ENCODE measurements at regions not wholly inside any gene's neighbourhood (a gene's known extent, or its start where the extent isn't known, plus 50 kb on each side); places are given as distances from the start of the nearest gene placed in this dataset.

GRCh38 chr15:57832183-57832582 lies 125.7 kb downstream of the POLR2M start:
- Mint-ChIP-seq H3K27me3 (ENCODE audit: low read depth) (peaks cover 40% of the 10 kb centered on the region), H3K9me3 (peaks cover 7% of the 10 kb centered on the region in 2 donors), H3K27ac (no peak overlapping the region), H3K4me1 (ENCODE audit: low read depth) (peaks cover under 1% of the 10 kb centered on the region), H3K36me3 (ENCODE audit: insufficient read depth in 2 of 2) (peaks cover 1 to 3% of the 10 kb centered on the region in 2 donors), H3K4me3 (no peak overlapping the region)
- ATAC-seq (replicated peaks in 1 of 2) (no peak), DNase-seq (no peak)

GRCh38 chr15:57835119-57835518 lies 128.6 kb downstream of the POLR2M start:
- Mint-ChIP-seq H3K36me3 (ENCODE audit: insufficient read depth in 2 of 2) (peaks cover 1 to 3% of the 10 kb centered on the region in 2 donors), H3K4me3 (no peak overlapping the region), H3K9me3 (peaks cover 7% of the 10 kb centered on the region in 2 donors), H3K27ac (no peak overlapping the region), H3K27me3 (ENCODE audit: low read depth) (peaks cover 32% of the 10 kb centered on the region), H3K4me1 (ENCODE audit: low read depth) (no peaks in the 10 kb centered on the region)
- no peak for ATAC-seq (replicated peaks in 1 of 2)
- no peak for DNase-seq

GRCh38 chr15:57849317-57849716 lies 142.8 kb downstream of the POLR2M start:
- Mint-ChIP-seq H3K27me3 (ENCODE audit: low read depth) (peaks cover 12% of the 10 kb centered on the region), H3K27ac (peak overlapping the region; percentile 2), H3K9me3 (peaks cover 0 to 3% of the 10 kb centered on the region in 2 donors), H3K36me3 (ENCODE audit: insufficient read depth in 2 of 2) (no peaks in the 10 kb centered on the region), H3K4me3 (no peak overlapping the region), H3K4me1 (ENCODE audit: low read depth) (peaks cover 10% of the 10 kb centered on the region)
- ATAC-seq (replicated peaks in 1 of 2): peak; percentile 81 to 85
- DNase-seq: no peak

GRCh38 chr15:57854531-57854930 lies 148.0 kb downstream of the POLR2M start:
- Mint-ChIP-seq H3K36me3 (ENCODE audit: insufficient read depth in 2 of 2) (no peaks in the 10 kb centered on the region), H3K4me1 (ENCODE audit: low read depth) (peaks cover 4% of the 10 kb centered on the region), H3K27me3 (ENCODE audit: low read depth) (peaks cover 6% of the 10 kb centered on the region), H3K4me3 (no peak overlapping the region), H3K27ac (no peak overlapping the region), H3K9me3 (no peaks in the 10 kb centered on the region)
- DNase-seq (no peak), ATAC-seq (replicated peaks in 1 of 2) (no peak)

- H3K36me3 Mint-ChIP-seq (ENCODE audit: insufficient read depth in 2 of 2): no peaks in the 10 kb centered on the region
- no peak overlapping the region for H3K27ac Mint-ChIP-seq
- no peaks in the 10 kb centered on the region for H3K9me3 Mint-ChIP-seq
- H3K27me3 Mint-ChIP-seq (ENCODE audit: low read depth): peaks cover 25% of the 10 kb centered on the region
- H3K4me3 Mint-ChIP-seq: no peak overlapping the region
- ATAC-seq (replicated peaks in 1 of 2) (no peak), DNase-seq (no peak)
- H3K4me1 Mint-ChIP-seq (ENCODE audit: low read depth): no peaks in the 10 kb centered on the region
These were observed 151.4 kb downstream of the POLR2M start for GRCh38 chr15:57857871-57858270.

- Mint-ChIP-seq H3K4me1 (ENCODE audit: low read depth) (no peaks in the 10 kb centered on the region), H3K36me3 (ENCODE audit: insufficient read depth in 2 of 2) (no peaks in the 10 kb centered on the region), H3K27me3 (ENCODE audit: low read depth) (peaks cover 25% of the 10 kb centered on the region), H3K4me3 (no peak overlapping the region), H3K27ac (no peak overlapping the region), H3K9me3 (no peaks in the 10 kb centered on the region)
- ATAC-seq (replicated peaks in 1 of 2) (no peak), DNase-seq (no peak)
These were observed 152.7 kb downstream of the POLR2M start for GRCh38 chr15:57859130-57859685.

- ATAC-seq (replicated peaks in 1 of 2) (peak in 1 of 2 donors; percentile 33), DNase-seq (peak; percentile 12 to 45)
- no peak overlapping the region for H3K4me3 Mint-ChIP-seq
- H3K9me3 Mint-ChIP-seq: no peaks in the 10 kb centered on the region
- H3K4me1 Mint-ChIP-seq (ENCODE audit: low read depth): no peaks in the 10 kb centered on the region
- no peak overlapping the region for H3K27ac Mint-ChIP-seq
- no peaks in the 10 kb centered on the region for H3K36me3 Mint-ChIP-seq (ENCODE audit: insufficient read depth in 2 of 2)
- H3K27me3 Mint-ChIP-seq (ENCODE audit: low read depth): peaks cover 29% of the 10 kb centered on the region
These were observed 154.6 kb downstream of the POLR2M start for GRCh38 chr15:57861034-57861638.

GRCh38 chr15:57861815-57862586 lies 155.5 kb downstream of the POLR2M start:
- Mint-ChIP-seq H3K27ac (no peak overlapping the region), H3K27me3 (ENCODE audit: low read depth) (peaks cover 33% of the 10 kb centered on the region)

GRCh38 chr15:57862761-57863160 lies 156.2 kb downstream of the POLR2M start:
- Mint-ChIP-seq H3K4me1 (ENCODE audit: low read depth) (peaks cover under 1% of the 10 kb centered on the region), H3K27me3 (ENCODE audit: low read depth) (peaks cover 40% of the 10 kb centered on the region), H3K9me3 (no peaks in the 10 kb centered on the region), H3K4me3 (no peak overlapping the region), H3K36me3 (ENCODE audit: insufficient read depth in 2 of 2) (no peaks in the 10 kb centered on the region), H3K27ac (no peak overlapping the region)
- ATAC-seq (replicated peaks in 1 of 2) (no peak), DNase-seq (no peak)

More at GRCh38 chr15:57861815-57862586, 155.5 kb downstream of the POLR2M start:
- Mint-ChIP-seq H3K9me3 (no peaks in the 10 kb centered on the region), H3K4me3 (no peak overlapping the region), H3K4me1 (ENCODE audit: low read depth) (no peaks in the 10 kb centered on the region), H3K36me3 (ENCODE audit: insufficient read depth in 2 of 2) (no peaks in the 10 kb centered on the region)
- no peak for DNase-seq
- no peak for ATAC-seq (replicated peaks in 1 of 2)

GRCh38 chr15:57865294-57865693 lies 158.8 kb downstream of the POLR2M start:
- H3K27me3 Mint-ChIP-seq (ENCODE audit: low read depth): peaks cover 51% of the 10 kb centered on the region
- no peaks in the 10 kb centered on the region for H3K9me3 Mint-ChIP-seq
- DNase-seq: no peak
- H3K4me3 Mint-ChIP-seq: no peak overlapping the region
- peaks cover 9% of the 10 kb centered on the region for H3K4me1 Mint-ChIP-seq (ENCODE audit: low read depth)
- no peak overlapping the region for H3K27ac Mint-ChIP-seq
- peaks cover 0 to 1% of the 10 kb centered on the region in 2 donors for H3K36me3 Mint-ChIP-seq (ENCODE audit: insufficient read depth in 2 of 2)
- ATAC-seq (replicated peaks in 1 of 2): no peak

- peaks cover 51% of the 10 kb centered on the region for H3K27me3 Mint-ChIP-seq (ENCODE audit: low read depth)
- DNase-seq (peak; percentile 59 to 64), ATAC-seq (replicated peaks in 1 of 2) (peak; percentile 43 to 58)
- H3K36me3 Mint-ChIP-seq (ENCODE audit: insufficient read depth in 2 of 2): peaks cover 0 to 1% of the 10 kb centered on the region in 2 donors
- no peak overlapping the region for H3K27ac Mint-ChIP-seq
- H3K4me1 Mint-ChIP-seq (ENCODE audit: low read depth): peaks cover 9% of the 10 kb centered on the region
- H3K4me3 Mint-ChIP-seq: no peak overlapping the region
- no peaks in the 10 kb centered on the region for H3K9me3 Mint-ChIP-seq
These were observed 159.7 kb downstream of the POLR2M start for GRCh38 chr15:57866149-57866736.

- ATAC-seq (replicated peaks in 1 of 2) (no peak), DNase-seq (peak in 1 of 2 donors; percentile 5)
- Mint-ChIP-seq H3K4me3 (no peak overlapping the region), H3K9me3 (no peaks in the 10 kb centered on the region), H3K27me3 (ENCODE audit: low read depth) (peaks cover 60% of the 10 kb centered on the region), H3K36me3 (ENCODE audit: insufficient read depth in 2 of 2) (peaks cover 0 to 1% of the 10 kb centered on the region in 2 donors), H3K4me1 (ENCODE audit: low read depth) (peaks cover 9% of the 10 kb centered on the region), H3K27ac (no peak overlapping the region)
These were observed 161.7 kb downstream of the POLR2M start for GRCh38 chr15:57867970-57868798.
